Right kidney (tissue), 1 donor: ENCODE measurements at regions not wholly inside any gene's neighbourhood (a gene's known extent, or its start where the extent isn't known, plus 50 kb on each side); places are given as distances from the start of the nearest gene placed in this dataset.
A peak's percentile ranks its signal among the peaks of the same experiment; 100 is the strongest.
"Not testable (repeated sequence)": the region's sequence is repeated elsewhere in the genome, so short reads cannot be mapped to it uniquely, and the experiment has no call there.

Experiments
- DNase-seq: peaks from one replicate; pipeline ENCODE4 v3.0.0-alpha.2; 2016

DNA sequence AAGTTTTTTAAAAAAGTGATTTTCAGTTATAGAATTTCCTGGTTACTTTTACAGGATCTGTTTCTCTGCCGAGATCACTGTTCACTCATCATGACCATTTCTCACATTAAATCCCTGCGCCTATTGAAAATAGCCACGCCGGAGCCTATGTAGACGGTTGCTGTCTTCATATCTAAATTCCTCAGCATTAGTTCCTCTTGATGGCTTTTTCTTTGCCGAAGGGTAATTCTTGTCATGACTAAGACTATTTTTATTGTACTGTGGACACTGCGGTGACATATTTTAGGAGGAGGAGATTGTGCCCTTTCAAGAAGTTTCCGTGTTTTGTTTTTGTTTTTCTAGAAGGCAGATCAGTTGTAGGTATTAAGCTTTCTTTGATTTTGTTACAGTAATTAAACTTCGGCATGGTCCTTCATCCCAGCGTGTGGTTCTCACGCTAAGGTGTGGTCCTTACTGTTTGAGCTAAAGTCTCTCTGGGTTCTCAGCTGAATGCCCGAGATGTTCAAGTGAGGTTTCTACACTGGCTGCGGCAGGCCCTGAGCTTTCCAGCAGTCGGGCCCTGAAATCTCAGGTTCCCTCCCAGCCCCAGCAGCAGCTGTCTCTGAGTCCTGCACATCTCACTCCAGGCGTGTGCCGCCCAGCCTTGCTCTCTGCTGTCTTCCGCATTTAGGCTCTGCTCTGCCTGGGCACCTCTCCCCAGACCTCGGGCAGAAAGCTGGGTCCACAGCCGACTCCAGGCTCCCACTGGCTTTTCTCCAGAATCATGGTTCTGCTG, 1110.5 kb downstream of the TBC1D22A start:
- no peak for DNase-seq

DNA sequence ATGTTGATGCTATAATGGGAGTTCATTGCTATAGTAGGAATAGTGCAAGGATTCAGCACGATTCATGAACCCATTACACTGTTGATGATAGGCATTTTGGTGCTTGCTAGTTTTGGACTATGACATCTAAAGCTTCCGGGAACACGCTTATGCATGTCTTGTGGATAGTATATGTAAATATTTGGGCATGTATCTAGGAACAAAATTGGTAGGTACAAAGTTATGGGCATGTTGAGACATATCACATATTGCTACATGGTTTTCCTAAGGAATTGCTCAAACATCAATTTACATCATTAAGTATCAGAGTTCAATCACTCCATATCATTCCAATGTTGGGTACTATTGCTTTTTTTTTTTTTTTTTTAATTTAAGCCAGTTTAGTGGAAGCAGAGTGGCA, 1103.2 kb downstream of the TBC1D22A start:
- no peak for DNase-seq

DNA sequence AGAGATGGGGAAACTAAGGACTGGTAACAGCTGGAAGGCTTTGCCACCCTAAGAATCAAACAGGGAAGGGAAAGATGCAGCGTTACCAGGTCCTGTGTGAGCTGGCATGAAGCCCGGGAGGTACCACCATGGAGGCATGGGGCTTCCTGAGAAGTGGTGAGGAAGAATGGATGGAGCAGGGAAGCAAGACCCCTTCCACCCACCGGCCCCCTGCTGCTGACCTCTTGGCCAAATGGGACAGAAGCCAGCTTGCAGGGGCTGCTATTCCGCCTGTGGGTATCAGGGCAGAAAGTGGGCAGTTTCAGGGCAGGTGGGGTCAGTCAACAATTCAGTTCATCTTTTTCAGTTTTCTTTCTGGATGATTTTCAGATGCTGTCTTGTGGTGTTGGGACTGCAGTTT, 1099.9 kb downstream of the TBC1D22A start:
- no peak for DNase-seq

DNA sequence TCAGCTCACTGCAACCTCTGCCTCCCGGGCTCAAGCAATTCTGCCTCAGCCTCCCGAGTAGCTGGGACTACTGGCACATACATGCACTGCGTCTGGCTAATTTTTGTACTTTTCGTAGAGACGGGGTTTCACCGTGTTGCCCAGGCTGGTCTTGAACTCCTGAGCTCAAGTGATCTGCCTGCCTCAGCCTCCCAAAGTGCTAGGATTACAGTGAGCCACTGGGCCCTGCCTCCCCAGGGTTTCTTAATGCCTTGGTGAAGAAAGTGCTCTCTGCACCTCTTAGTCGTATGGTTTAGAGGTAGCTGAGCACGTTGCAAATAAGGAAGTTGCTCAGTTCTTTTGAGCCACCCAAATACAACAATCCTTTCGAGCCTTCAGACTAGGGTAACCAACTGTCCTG, 1098.5 kb downstream of the TBC1D22A start:
- not testable (repeated sequence) for DNase-seq

DNA sequence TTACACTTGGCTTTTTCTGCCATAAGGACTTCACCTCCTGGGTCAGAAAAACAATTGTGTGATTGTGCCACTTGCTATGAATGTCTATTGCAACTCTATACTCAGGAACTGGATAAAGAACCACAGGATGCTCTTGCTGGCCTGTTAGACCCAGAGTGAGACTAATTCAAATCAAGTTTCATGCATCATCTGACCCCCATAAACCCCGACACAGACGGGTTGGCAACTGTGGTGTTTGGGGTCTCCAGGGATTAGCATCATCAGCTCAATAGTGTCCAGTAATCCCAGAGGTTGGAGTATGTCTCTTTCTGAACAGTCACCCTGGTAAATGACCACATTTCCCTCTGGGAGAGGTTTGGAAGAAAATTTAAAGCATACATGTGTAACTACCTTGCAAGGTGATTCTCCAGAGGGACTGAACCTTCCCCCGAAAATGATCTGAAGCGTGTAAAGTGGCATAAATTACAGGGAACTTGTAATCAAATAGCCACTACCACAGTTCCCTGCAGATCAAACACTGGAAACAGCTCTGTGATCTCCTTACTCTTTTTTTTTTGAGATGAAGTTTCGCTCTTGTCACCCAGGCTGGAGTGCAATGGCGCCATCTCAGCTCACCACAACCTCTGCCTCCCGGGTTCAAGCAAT, 1097.6 kb downstream of the TBC1D22A start:
- DNase-seq: peak; percentile 24

DNA sequence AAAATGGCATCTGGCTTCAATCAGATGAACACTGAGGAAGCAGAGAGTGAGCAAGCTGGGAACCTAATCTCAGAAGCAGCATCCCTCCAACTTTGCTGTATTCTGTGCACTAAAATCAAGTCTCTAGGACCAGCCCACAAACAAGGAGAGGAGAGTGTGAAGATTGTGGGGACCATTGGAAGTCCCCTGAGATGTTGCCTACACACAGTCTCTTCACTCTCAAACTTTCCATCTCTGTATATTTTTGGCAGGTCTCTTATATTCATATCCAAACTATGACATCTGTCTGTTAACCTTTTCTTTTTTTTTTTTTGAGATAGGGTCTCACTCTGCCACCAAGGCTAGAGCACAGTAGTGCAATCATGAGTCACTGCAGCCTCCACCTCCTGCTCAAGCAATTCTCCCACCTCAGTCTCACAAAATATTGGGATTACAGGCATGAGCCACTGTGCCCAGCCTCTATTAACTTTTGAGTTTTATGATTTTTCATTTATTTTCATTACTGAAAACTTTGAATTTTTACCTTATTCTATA, 1096.4 kb downstream of the TBC1D22A start:
- no peak for DNase-seq

DNA sequence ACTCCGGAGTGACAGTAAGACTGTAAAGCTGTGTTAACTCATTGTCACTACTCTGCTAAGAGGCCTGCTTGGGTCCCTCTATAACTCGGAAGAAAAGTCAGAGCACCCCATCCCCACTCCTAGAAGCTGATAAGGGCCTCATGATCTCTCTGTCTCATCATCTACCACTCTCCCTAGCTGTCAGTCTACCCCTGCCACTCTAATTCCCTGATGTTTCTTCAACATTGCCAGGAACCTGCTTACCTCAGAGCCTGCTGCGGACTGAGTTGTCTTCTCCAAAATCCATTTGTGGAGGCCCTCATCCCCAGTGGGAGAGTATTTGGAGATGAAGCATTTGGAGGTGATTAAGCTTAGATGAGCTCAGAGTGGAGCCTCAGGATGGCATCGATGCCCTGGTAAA, 1092.2 kb downstream of the TBC1D22A start:
- DNase-seq: no peak

DNA sequence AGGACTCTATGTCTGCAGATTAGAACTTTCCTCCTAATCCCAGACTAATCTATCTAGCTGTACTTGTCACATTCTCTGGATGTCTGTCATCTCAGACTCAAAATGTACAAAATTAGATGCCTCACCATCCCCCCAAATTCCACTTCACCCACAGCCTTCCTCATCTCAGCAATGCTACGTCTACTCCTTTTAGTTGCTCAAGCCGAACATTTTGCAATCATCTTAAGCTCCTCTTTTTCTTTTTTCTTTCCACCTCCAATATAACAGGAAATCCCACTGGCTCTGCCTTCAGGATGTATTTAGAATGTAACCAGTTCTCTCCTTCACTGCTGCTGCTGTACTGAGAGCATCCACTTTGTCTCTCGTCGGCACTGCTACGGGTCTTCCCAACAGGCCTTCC, 1091.8 kb downstream of the TBC1D22A start:
- DNase-seq: no peak

DNA sequence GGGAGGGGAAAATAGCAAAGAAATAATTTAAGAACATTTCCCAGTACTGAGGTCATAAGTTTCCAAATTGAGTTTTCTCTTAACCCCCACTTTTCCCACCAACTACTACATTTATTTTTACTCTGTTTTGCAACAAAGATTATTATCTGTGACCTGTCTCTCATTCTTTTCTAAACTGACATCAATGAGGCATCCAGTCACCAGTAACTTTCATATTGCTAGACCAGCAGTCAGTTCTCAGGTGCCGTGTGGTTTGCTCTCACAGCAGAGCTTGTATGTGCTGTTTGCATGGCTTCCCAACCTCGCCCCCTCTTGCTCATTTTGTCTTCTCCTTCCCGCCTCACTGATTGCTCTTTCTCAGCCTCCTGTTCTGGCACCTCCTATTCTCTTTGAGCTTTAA, 1091.3 kb downstream of the TBC1D22A start:
- DNase-seq: no peak

DNA sequence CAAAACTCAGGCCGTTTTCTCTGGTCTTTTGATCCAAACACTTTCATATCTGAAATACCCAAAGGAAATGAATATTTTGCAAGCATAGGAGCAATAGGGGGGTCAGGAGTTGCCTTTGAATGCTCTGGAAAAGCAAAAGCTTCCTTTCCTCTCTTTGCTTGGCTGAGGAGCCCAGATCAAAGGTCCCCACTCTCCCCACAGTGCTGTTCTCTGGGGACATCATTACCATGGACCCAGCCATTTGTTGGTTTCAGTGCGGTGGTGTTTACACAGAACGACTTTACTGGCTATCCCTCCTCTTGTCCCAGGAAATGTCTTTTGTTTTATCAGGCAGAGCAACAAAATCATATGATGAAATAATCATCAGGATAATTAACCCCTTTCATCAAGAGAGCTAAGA, 1089.1 kb downstream of the TBC1D22A start:
- DNase-seq: no peak

DNA sequence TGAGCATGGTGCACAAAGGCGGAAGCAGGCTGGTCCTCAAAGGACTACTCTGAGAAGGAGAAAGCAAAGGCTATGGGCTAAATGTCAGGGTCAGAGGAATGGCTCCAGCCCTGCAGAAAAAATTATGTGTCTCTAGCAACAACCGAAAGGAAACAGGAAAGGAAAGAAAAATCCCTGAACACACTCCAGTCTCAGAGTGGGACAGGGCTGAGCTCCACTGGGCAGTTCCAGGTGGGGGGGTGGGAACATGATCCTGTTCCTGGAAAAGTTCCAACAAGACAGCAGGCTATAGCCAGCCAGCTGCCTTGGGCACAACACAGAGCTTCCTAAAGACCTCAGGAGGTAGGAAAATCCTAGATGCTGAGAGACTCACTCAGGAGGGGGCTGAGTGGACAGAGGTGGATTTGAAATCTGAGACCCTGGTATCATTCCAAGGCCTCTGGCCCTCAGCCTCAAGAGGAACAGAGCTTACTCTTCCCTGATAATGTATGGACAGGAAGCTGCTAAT, 1088.2 kb downstream of the TBC1D22A start:
- DNase-seq: peak; percentile 56

DNA sequence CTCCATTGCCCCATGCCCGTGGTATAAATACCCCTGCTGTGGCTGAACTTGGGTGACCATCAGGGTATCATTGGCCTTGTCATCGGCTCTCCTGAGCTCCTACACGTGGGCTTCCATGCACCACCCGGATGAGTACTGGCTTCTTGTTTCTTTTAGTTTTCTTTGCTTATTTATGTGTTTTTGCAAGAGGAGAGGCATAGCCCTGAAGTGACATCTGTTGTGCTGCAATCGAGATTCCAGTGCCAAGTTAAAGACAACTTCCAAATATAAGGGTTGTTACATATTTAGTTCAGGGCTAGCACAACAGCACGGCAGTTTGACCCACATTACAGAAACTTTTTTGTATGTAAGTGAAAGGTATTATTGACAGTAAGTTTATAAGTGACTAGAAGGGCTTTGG, 1087.1 kb downstream of the TBC1D22A start:
- DNase-seq: no peak

DNA sequence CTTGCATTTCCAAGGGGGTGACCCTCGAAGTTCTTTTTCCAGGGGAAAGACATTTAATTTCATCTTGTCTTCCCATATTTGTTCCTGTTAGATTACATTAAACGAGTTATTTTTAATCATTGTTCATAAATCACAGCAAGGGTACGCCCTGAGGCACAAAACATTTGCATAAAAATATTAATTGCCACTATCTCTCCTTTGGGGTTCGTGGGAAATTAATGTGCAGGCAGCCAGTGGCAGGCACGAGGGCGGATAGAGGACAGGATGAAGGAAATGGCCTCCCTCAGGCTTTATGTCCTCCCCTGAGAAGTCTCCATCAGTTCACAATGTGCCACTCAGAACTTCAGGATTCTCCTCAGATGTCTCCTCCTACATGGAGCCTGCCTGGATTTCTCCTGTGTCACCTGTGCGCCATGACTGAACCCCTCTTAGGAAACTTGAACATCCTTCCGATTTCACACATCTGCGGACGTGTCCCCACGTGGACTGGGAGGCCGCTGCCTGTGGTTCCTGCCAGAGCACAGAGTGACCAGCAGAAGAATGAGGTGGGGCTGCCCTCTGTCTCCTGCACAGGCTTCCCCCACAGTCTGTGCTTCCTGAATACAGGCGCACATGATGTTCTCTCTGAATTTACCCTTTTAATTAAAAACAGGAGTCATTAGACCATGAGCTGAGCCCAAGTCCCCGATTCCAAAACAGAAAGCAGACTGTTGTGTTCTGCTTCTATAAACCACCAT, 1085.9 kb downstream of the TBC1D22A start:
- DNase-seq: no peak

DNA sequence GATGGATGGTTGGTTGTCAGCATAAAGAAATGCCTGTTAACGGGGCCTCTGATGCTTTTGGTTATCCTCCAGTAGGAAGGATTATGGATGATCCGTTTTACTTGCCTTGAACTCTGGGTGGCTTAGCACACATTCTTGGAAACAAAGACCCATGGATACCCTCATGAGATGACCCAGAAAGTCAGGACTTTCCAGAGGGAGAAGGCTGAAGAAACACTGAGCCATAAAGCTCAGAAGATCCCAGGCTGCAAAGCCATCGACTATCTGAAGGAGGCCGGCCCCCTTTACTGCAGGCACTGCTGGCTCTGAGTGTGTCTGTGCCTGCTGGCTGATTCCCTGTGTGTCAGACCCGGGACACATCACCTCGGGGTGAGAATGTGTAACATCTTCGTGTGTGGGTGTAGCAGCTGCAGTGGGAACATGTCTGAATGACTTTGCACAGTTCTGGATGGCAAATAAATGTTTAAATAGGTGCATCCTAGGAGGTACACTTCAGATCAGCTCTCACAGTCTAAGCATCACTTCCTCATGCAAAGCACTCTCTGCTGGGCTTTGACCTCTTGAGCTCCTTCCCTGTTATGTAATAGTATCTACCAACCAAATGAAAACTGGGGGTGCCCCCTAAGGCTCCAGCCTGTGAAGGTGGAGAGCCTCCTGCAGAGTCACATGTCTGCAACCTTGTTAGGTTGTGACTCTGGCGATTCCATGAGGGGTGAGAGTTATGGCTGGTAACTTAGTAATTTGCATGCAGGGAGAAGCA, 1084.9 kb downstream of the TBC1D22A start:
- DNase-seq: no peak

DNA sequence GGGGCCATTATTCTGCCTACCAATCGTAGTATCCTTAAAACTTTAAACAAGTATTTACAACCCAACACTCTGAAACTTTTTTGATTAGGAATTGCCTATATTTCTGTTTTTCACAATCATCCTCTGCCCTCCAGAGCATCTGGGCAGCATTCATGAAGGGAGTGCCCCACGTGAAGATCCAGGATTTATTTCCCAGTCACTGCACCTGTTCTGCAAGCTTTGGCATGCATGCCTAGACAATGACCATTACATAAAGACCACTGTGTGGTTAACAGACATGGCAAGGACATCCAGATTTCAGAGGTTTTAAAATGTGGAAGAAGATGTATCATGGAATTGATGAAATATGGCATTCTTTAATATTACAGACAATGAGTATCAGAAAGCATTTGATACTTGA, 1083.8 kb downstream of the TBC1D22A start:
- no peak for DNase-seq

DNA sequence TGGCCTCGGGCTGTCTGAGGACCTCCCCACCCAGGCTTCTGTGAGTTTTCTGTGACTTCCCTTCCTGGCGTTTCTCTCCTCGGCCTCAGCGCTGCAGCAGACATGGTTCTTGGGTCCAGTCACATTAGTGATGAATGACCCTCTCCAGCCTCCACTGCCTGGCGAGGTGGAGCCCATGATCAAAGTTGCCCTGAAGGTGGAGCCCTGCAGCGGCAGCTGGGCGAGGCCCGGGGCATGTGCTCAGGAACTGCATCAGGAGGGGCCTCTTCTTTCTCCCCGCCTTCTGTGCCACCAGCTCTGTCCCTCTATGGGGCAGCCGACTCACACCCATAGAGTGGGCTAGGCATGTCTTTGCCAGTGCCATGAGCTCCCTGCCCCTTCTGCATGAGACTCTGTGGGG, 1079.7 kb downstream of the TBC1D22A start:
- DNase-seq: no peak

DNA sequence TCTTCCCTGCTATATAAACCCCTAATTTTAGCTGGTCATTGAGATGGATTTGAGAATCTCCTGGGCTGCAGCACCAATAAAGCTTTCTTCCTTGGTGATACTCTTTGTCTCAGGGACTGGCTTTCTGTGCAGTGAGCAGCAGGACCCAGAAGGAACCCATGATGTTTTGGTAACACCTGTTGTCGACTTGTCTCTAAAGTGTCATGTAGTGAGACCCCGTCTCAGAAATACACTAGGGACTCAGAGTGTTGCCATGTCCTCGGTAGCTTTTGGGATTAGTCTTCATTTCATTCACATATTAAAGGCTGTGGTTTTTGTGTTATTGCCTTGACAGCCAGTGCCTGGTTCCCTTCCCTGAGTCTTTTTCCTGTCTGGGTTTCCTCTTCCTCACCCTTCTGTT, 1078.7 kb downstream of the TBC1D22A start:
- DNase-seq: no peak

DNA sequence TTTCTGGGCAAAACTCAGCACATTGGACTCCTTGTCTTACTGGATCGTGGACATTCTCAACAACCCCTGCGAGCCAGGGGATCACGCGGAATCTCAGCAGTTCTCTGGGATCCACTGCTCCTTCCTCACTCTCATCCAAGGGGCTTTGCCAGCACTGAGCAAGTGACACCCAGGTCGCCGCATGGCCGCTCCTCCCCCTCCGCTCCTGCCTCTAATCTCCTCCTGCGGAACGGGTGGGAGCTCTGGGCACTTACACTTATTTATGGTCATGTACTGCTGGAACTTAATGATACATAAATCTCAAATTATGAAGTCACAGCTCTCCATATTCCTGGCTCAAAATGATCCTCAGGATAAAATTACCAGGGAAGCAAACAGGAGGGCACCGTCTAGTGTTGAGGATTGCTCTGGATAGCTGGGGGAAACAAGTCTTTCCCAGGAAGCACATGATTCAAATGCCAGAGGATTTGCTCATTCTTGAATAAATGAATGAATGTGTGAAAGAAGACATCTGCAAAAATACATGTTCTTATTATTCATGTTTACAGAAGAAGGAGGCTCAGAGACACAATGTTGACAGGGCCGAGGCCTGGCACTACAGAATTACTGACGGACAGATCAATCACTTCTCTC, 1077.3 kb downstream of the TBC1D22A start:
- peak; percentile 26 for DNase-seq

DNA sequence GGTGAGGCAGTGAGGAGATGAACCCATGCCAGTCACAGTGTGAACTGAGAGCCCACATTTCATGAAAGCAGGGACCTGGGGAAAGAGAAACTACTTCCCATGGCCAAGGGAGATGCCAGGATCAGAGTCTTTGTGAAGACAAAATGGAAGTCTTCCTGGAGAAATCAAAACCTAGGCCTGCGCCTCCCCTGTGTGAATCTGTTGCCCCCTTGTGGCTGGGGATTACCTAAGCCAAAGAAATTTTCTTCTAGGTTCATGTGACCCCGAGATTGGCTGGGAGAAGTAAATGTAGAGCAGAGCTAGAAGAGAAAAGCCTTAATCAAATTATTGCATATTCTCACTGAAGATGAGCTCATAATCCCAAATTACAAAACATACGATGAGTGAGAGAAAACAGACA, 1075.3 kb downstream of the TBC1D22A start:
- DNase-seq: no peak

DNA sequence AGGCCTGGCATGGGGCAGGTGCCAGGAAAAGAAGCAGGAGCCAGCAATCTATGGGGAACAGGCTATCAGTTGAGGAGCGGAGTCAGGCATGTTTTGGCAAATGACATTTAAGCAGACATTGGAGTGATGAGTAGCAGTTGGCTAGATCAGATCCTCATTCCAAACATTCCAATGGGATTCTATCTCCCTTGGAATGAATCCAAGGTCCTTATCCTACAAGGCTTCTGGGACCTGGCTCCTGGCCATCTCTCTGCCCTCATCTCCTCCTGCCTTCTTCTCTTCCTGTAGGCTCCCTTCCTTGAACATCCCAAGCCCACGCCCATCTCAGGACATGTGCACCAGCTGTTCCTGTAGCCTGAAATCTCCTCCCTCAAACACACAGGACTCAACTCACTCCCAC, 1074.5 kb downstream of the TBC1D22A start:
- DNase-seq: no peak

DNA sequence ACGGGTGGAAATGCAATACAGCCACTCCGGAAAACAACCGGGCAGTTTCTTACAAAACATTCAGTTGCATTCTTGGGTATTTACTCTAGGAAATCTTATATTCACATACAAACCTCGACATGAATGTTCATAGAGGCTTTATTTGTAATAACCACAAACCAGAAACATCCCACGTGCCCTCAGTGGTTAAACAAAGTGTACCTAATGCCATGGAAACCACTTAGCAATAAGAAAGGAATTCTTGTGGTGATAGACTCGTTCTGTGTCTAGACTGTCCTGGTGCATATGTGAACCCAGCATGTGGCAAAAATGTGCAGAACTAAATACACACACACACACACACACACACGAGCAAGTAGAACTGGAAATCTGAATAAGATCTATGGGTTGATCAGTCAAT, 1073.3 kb downstream of the TBC1D22A start:
- DNase-seq: no peak

DNA sequence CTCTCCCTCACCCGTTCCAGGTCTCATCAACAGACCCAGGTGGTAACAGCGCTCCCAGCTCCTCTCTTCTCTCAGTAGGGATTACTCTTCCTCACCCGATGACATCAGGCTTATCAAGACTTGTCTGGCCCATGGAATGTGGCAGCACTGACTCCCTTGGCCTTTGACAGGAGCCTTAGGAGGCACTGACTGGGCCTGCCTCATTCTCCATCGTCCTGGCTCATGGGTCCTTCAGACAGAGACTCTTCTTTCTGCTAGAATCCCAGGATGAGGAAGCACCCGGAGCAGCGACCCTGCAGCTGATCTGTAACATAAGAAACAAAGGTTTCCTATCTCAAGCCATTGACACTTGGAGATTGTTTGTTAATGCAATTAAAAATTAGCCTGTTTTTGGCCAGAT, 1063.6 kb downstream of the TBC1D22A start:
- no peak for DNase-seq
